SK-N-MC (cell line): ENCODE measurements at regions not wholly inside any gene's neighbourhood (a gene's known extent, or its start where the extent isn't known, plus 50 kb on each side); places are given as distances from the start of the nearest gene placed in this dataset.

Source experiments
- DNase-seq: peaks from one replicate; pipeline ENCODE4 v3.0.0-alpha.2; 2011; ENCODE audit warnings: low read depth, low spot score
- H3K27ac ChIP-seq: fragments of 200-600 bp; sonication (generic); 2 replicates; pipeline ENCODE4 v1.5.1; 2016; ENCODE audit warnings: mixed run types
- H3K36me3 ChIP-seq: fragments of 200-600 bp; sonication (generic); 2 replicates; pipeline ENCODE4 v1.6.1; 2017; ENCODE audit warnings: antibody characterized with exemption, low read length, mixed read lengths; ENCODE audit not compliant: insufficient read depth
- H3K4me3 ChIP-seq: fragments of 200-600 bp; sonication (generic); 2 replicates; pipeline ENCODE4 v1.5.1; 2016
- H3K9ac ChIP-seq: fragments of 200-600 bp; sonication (generic); 2 replicates; pipeline ENCODE4 v1.8.0; 2017; ENCODE audit warnings: mixed run types, mixed read lengths; ENCODE audit not compliant: insufficient read length
- H3K9me3 ChIP-seq: fragments of 200-600 bp; sonication (generic); 2 replicates; pipeline ENCODE4 v1.6.1; 2017; ENCODE audit warnings: low read depth, mild to moderate bottlenecking, antibody characterized with exemption, low read length, moderate library complexity, mixed read lengths
- EZH2 ChIP-seq: fragments of 200-600 bp; sonication (generic); IDR thresholded peaks from one replicate; pipeline ENCODE4 v1.6.1; 2017; ENCODE audit warnings: antibody characterized with exemption
- FOXP2 ChIP-seq: optimal IDR thresholded peaks from 2 replicates; pipeline ENCODE3; 2011; ENCODE audit warnings: mild to moderate bottlenecking, moderate library complexity; ENCODE audit not compliant: insufficient read depth; ENCODE audit errors: extremely low read length, control extremely low read depth
- POLR2AphosphoS5 ChIP-seq: IDR thresholded peaks from 2 replicates; pipeline ENCODE4 v1.6.1; 2012; ENCODE audit warnings: mild to moderate bottlenecking, low read depth, low read length, borderline replicate concordance

DNA sequence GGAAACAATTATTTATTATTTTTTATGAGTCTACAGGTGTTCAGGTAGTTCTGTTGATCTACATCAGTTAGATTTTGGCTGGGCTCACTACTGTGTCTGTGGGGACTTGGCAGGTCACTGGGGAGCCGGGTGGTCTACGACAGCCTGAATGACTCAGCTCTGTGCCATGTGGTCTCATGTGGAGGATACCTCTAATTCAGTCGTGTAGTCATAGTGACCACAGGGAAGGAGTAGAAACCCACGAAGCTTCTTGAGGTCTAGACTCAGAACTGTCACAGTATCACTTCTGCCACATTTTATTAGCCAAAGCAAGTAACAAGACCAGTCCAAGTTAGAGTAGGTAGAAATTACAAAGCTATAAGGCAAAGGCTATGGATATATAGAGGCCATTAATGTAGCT is 64.7 kb upstream of the GRAMD2B start:
- Histone ChIP-seq H3K4me3 (no peak overlapping the region), H3K9me3 (no peaks in the 10 kb centered on the region), H3K9ac (no peak overlapping the region), H3K27ac (no peak overlapping the region), H3K36me3 (no peaks in the 10 kb centered on the region)
- TF ChIP-seq FOXP2 (no peak), POLR2AphosphoS5 (no peak), EZH2 (no peak)
- DNase-seq: no peak

- Histone ChIP-seq H3K9me3 (no peaks in the 10 kb centered on the region), H3K36me3 (no peaks in the 10 kb centered on the region), H3K4me3 (no peak overlapping the region), H3K27ac (no peak overlapping the region), H3K9ac (no peak overlapping the region)
- no peak for DNase-seq
- TF ChIP-seq POLR2AphosphoS5 (no peak), EZH2 (no peak), FOXP2 (no peak)
Measured at GRCh38 chr5:126359884-126360283, 63.3 kb upstream of the GRAMD2B start.

GRCh38 chr5:126360467-126360866 is 62.7 kb upstream of the GRAMD2B start:
- H3K9me3 ChIP-seq: no peaks in the 10 kb centered on the region
- H3K9ac ChIP-seq: no peak overlapping the region
- no peaks in the 10 kb centered on the region for H3K36me3 ChIP-seq
- DNase-seq: no peak
- no peak overlapping the region for H3K27ac ChIP-seq
- H3K4me3 ChIP-seq: no peak overlapping the region
- TF ChIP-seq FOXP2: no peak
- no peak for TF ChIP-seq EZH2
- no peak for TF ChIP-seq POLR2AphosphoS5

GRCh38 chr5:126363658-126364057 is 59.6 kb upstream of the GRAMD2B start:
- TF ChIP-seq POLR2AphosphoS5 (no peak), FOXP2 (no peak), EZH2 (no peak)
- Histone ChIP-seq H3K36me3 (no peaks in the 10 kb centered on the region), H3K27ac (no peak overlapping the region), H3K4me3 (no peak overlapping the region), H3K9ac (no peak overlapping the region), H3K9me3 (no peaks in the 10 kb centered on the region)
- DNase-seq: no peak

- no peak overlapping the region for H3K4me3 ChIP-seq
- no peak for DNase-seq
- no peaks in the 10 kb centered on the region for H3K9me3 ChIP-seq
- TF ChIP-seq FOXP2 (no peak), POLR2AphosphoS5 (no peak)
- no peak overlapping the region for H3K27ac ChIP-seq
- no peak overlapping the region for H3K9ac ChIP-seq
- no peaks in the 10 kb centered on the region for H3K36me3 ChIP-seq
Measured at GRCh38 chr5:126364206-126364902, 58.9 kb upstream of the GRAMD2B start.

DNA sequence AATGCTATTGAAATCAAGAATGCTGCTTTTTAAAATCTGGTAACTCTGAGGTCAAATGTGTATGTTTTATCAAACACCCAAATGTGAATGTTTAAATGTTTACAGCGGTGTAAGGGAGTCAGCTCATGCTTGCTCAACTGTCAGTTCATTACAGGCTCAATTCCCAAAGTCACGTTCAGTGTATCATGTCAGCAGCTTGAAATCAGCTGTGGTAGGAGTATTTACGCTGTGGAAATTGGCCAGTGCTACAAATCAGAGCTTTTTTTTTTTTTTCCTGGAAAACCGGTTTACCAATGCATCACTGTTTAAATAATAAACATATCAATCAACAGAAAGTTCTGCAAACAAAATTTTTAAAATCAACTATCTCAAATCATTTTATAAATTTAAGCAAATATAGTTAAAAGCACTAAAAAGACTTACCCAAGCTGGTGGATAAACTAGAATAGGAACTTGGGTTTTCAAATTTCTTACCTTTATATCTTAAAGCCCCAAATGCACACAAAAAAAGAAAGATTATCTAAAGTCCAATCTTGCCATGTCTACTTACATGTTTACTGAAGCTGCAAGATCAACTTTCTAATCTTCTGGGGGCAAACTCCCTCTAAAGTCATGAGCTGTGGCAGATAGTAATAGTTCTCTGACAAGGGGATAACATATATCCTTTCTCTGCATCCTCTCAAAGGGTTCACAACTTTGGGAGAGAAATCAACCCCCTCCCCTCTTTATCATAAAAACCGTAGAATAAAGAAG is 57.6 kb upstream of the GRAMD2B start:
- DNase-seq: no peak
- Histone ChIP-seq H3K36me3 (no peaks in the 10 kb centered on the region), H3K9ac (no peak overlapping the region), H3K9me3 (no peaks in the 10 kb centered on the region), H3K4me3 (no peak overlapping the region), H3K27ac (no peak overlapping the region)
- TF ChIP-seq FOXP2: no peak
- TF ChIP-seq EZH2: no peak
- TF ChIP-seq POLR2AphosphoS5: no peak

DNA sequence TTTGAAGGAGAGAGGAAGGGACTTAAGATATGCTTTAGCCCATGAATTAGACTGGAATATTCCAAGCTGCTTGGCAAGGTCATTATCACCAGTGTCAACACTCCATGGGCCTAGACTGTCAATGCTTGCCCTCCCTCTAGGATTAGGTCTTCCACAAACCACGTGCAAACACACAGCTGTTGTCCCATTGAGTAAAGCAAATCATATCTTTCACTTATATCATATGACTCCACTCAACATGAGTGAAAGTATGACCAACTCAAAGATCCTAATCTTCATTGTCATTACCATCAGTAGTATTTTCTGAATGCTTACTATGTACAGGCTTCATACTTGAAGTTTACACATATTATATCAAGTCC is 57.0 kb upstream of the GRAMD2B start:
- no peak for TF ChIP-seq EZH2
- no peak for TF ChIP-seq FOXP2
- no peak for TF ChIP-seq POLR2AphosphoS5
- no peaks in the 10 kb centered on the region for H3K9me3 ChIP-seq
- DNase-seq: no peak
- no peak overlapping the region for H3K9ac ChIP-seq
- H3K27ac ChIP-seq: no peak overlapping the region
- no peak overlapping the region for H3K4me3 ChIP-seq
- H3K36me3 ChIP-seq: no peaks in the 10 kb centered on the region

DNA sequence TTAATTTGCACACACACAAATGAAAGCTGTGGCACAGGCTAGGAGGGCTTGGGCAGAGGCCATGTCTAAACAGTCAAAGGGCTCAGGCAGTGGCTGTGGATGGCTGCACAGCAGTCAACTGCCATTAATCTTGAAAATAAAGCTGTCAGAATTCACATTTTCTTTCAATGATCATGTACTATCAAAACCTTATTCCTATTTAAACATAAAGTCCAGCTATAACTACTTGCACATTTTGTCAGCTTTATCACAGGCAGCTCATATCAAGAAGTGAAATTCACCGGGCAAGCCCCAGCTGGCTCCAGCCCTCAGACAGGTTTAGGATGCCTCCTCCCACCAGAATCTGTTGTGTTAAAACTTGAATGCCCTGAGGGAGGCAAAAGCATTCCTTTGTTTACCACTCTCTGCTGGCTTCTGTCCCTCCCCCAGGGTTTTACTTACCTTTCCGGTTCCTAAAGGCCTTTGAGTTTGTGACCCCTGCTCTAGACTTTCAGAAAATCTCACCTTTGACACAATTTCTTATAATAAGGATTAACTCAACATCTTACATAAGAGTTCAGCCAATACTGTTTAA is 54.9 kb upstream of the GRAMD2B start:
- DNase-seq: no peak
- Histone ChIP-seq H3K4me3 (no peak overlapping the region), H3K9me3 (no peaks in the 10 kb centered on the region), H3K36me3 (no peaks in the 10 kb centered on the region), H3K9ac (no peak overlapping the region), H3K27ac (no peak overlapping the region)
- TF ChIP-seq EZH2: no peak
- TF ChIP-seq POLR2AphosphoS5: no peak
